Loucy (cell line): ENCODE measurements at regions not wholly inside any gene's neighbourhood (a gene's known extent, or its start where the extent isn't known, plus 50 kb on each side); places are given as distances from the start of the nearest gene placed in this dataset.
A peak's percentile ranks its signal among the peaks of the same experiment; 100 is the strongest.

ENCODE experiments used
- H2AFZ ChIP-seq: fragments of 200-600 bp; sonication (generic); 2 replicates; pipeline ENCODE4 v1.6.0; 2016; ENCODE audit warnings: antibody characterized with exemption, mild to moderate bottlenecking, low read length, moderate library complexity
- H3F3A ChIP-seq: fragments of 200-600 bp; 2 replicates; pipeline ENCODE4 v1.6.0; 2016; ENCODE audit warnings: antibody characterized with exemption, low read depth, mild to moderate bottlenecking
- H3K27me3 ChIP-seq: fragments of 200-600 bp; sonication (generic); 2 replicates; pipeline ENCODE4 v1.6.1; 2014; ENCODE audit warnings: low read length, mild to moderate bottlenecking; ENCODE audit not compliant: insufficient read depth, poor library complexity, severe bottlenecking
- H3K36me3 ChIP-seq: fragments of 200-600 bp; sonication (generic); 2 replicates; pipeline ENCODE4 v1.6.1; 2016; ENCODE audit warnings: low read length; ENCODE audit not compliant: insufficient read depth
- H3K4me1 ChIP-seq: fragments of 200-600 bp; sonication (generic); 2 replicates; pipeline ENCODE4 v1.5.1; 2014; ENCODE audit warnings: low read length, mild to moderate bottlenecking; ENCODE audit not compliant: insufficient read depth, poor library complexity, severe bottlenecking
- H3K4me2 ChIP-seq: fragments of 200-600 bp; sonication (generic); 2 replicates; pipeline ENCODE4 v1.6.0; 2014; ENCODE audit warnings: antibody characterized with exemption, low read length, low read depth, mild to moderate bottlenecking; ENCODE audit not compliant: poor library complexity, severe bottlenecking
- H3K4me3 ChIP-seq: fragments of 200-600 bp; sonication (generic); 2 replicates; pipeline ENCODE4 v1.5.1; 2014; ENCODE audit warnings: low read length, mild to moderate bottlenecking, mixed read lengths; ENCODE audit not compliant: poor library complexity, severe bottlenecking
- H3K79me2 ChIP-seq: fragments of 200-600 bp; sonication (generic); 2 replicates; pipeline ENCODE4 v1.6.1; 2014; ENCODE audit warnings: low read length; ENCODE audit not compliant: insufficient read depth
- H3K9ac ChIP-seq: fragments of 200-600 bp; sonication (generic); 2 replicates; pipeline ENCODE4 v1.6.0; 2014; ENCODE audit warnings: mild to moderate bottlenecking, low read depth, low read length, moderate library complexity; ENCODE audit not compliant: poor library complexity, severe bottlenecking
- H3K9me2 ChIP-seq: fragments of 200-600 bp; sonication (generic); replicated peaks from 2 replicates; pipeline ENCODE4 v1.6.1; 2016; ENCODE audit warnings: low read depth, low read length, mixed read lengths
- H3K9me3 ChIP-seq: fragments of 200-600 bp; sonication (generic); 2 replicates; pipeline ENCODE4 v1.6.1; 2014; ENCODE audit warnings: mild to moderate bottlenecking, antibody characterized with exemption, low read length, low read depth; ENCODE audit not compliant: insufficient read depth
- H4K20me1 ChIP-seq: fragments of 200-600 bp; sonication (generic); 2 replicates; pipeline ENCODE4 v1.6.0; 2014; ENCODE audit warnings: antibody characterized with exemption, low read length, mild to moderate bottlenecking; ENCODE audit not compliant: insufficient read depth, poor library complexity, severe bottlenecking
- CTCF ChIP-seq: fragments of 200-600 bp; sonication (generic); conservative IDR thresholded peaks from 2 replicates; pipeline ENCODE4 v1.5.1; 2014; ENCODE audit warnings: mild to moderate bottlenecking, antibody characterized with exemption, low read length
- EZH2phosphoT487 ChIP-seq: fragments of 200-600 bp; IDR thresholded peaks from 2 replicates; pipeline ENCODE4 v1.6.1; 2018; ENCODE audit warnings: antibody characterized with exemption, mild to moderate bottlenecking, moderate library complexity, borderline replicate concordance

GRCh38 chr20:34189572-34190163, 51.6 kb upstream of the ASIP start:
- no peaks in the 10 kb centered on the region for H3K9me3 ChIP-seq
- no peak overlapping the region for H3K4me3 ChIP-seq
- H3K36me3 ChIP-seq, result no peaks in the 10 kb centered on the region
- no peaks in the 10 kb centered on the region for H3K27me3 ChIP-seq
- H4K20me1 ChIP-seq, result no peaks in the 10 kb centered on the region
- no peak overlapping the region for H2AFZ ChIP-seq
- H3K4me1 ChIP-seq, result no peaks in the 10 kb centered on the region
- H3K9ac ChIP-seq, result no peak overlapping the region
- no peaks in the 10 kb centered on the region for H3F3A ChIP-seq
- H3K4me2 ChIP-seq, result no peak overlapping the region
- no peaks in the 10 kb centered on the region for H3K9me2 ChIP-seq
- H3K79me2 ChIP-seq, result no peaks in the 10 kb centered on the region
- no peak for TF ChIP-seq EZH2phosphoT487
- no peak for TF ChIP-seq CTCF

DNA sequence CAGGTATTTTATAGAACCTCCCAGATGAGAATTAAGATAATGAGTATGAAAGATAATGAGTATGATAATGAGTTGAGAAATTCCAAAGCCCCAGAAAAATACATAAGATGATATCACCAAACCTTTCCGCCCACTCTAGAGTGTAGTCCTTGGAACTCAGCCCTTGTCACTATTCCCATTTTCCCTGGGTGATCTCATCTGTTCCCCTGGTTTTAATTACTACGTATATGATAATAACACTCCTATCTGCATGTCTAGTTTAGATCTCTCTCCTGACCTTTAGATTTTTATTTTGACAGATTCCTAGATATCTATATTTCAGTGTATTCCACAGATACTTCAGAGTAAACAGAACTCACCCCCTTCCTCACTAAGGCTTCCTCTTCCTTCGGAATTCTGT, 51.0 kb upstream of the ASIP start:
- H3K79me2 ChIP-seq, result no peaks in the 10 kb centered on the region

GRCh38 chr20:34190679-34191090, 50.5 kb upstream of the ASIP start:
- Histone ChIP-seq H3K4me3 (no peak overlapping the region), H3F3A (no peaks in the 10 kb centered on the region), H3K27me3 (no peaks in the 10 kb centered on the region), H3K4me2 (no peak overlapping the region), H4K20me1 (no peaks in the 10 kb centered on the region), H3K9me2 (no peaks in the 10 kb centered on the region), H3K9me3 (no peaks in the 10 kb centered on the region), H2AFZ (no peak overlapping the region), H3K9ac (no peak overlapping the region), H3K79me2 (no peaks in the 10 kb centered on the region), H3K4me1 (no peaks in the 10 kb centered on the region), H3K36me3 (no peaks in the 10 kb centered on the region)
- peak; percentile 80 for TF ChIP-seq CTCF
- TF ChIP-seq EZH2phosphoT487, result no peak

More for the DNA sequence above, 51.0 kb upstream of the ASIP start:
- Histone ChIP-seq H3F3A (no peaks in the 10 kb centered on the region), H3K4me3 (no peak overlapping the region), H3K9me2 (no peaks in the 10 kb centered on the region), H3K36me3 (no peaks in the 10 kb centered on the region), H2AFZ (no peak overlapping the region), H3K4me2 (no peak overlapping the region), H3K9ac (no peak overlapping the region), H3K9me3 (no peaks in the 10 kb centered on the region), H3K4me1 (no peaks in the 10 kb centered on the region), H4K20me1 (no peaks in the 10 kb centered on the region), H3K27me3 (no peaks in the 10 kb centered on the region)
- TF ChIP-seq EZH2phosphoT487, result no peak
- no peak for TF ChIP-seq CTCF
